ENCODE measurements at regions not wholly inside any gene's neighbourhood (a gene's known extent, or its start where the extent isn't known, plus 50 kb on each side); places are given as distances from the start of the nearest gene placed in this dataset.
"Not testable (repeated sequence)": the region's sequence is repeated elsewhere in the genome, so short reads cannot be mapped to it uniquely, and the experiment has no call there.

- TF ChIP-seq HDGF (IDR thresholded peaks at IDR 0.05; ENCODE audit: borderline replicate concordance); FOXM1 (IDR thresholded peaks at IDR 0.05; ENCODE audit: borderline replicate concordance); NFRKB (IDR thresholded peaks at IDR 0.05); FOXA1 (IDR thresholded peaks at IDR 0.05); SUZ12 (IDR thresholded peaks at IDR 0.05); LEF1 (IDR thresholded peaks at IDR 0.05; ENCODE audit: borderline replicate concordance); PKNOX1 (IDR thresholded peaks at IDR 0.05): not testable (repeated sequence)
Observed at GRCh38 chr17:445839-446238, 93.2 kb upstream of the RPH3AL start, which contains the start of gene RFLNB.
